NCI-H1092 (cell line): ENCODE measurements at regions not wholly inside any gene's neighbourhood (a gene's known extent, or its start where the extent isn't known, plus 50 kb on each side); places are given as distances from the start of the nearest gene placed in this dataset.

Experiments
- DNase-seq: peaks from one replicate; lab custom pipeline; 2025; lab: John Stamatoyannopoulos, UW

DNA sequence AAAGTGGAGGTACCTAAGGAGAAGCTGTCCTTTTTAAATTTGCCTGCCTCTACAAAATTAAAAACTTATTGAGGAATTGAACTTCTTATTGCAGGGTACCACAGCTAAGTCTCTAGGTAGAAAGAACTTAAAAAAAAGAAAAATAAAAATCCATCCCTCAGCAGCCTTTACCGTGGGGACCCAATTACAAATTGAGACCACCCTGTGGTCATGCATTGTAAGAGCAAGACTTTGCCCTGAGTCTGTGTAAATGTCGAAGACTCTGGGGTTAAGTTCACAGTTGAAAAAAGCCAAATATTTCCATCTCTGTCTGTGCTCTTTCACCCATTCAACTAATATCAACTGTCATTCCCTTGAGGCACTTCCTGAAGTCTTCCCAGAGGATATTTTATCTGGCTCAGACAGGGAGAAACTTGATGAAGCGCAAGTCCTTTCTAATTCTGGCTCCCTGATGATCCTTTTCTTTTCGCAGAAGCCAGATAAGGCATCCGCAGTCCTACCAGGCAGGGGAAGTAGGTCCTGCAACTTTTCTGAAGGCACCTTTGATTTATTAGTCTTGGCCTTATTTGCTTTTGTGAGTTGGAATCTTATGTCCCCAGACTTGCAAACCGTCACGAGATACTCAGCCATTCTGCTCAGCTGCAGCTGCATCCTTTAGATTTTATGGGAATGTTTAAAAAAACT lies 323.8 kb upstream of the WWC1 start:
- DNase-seq: no peak

DNA sequence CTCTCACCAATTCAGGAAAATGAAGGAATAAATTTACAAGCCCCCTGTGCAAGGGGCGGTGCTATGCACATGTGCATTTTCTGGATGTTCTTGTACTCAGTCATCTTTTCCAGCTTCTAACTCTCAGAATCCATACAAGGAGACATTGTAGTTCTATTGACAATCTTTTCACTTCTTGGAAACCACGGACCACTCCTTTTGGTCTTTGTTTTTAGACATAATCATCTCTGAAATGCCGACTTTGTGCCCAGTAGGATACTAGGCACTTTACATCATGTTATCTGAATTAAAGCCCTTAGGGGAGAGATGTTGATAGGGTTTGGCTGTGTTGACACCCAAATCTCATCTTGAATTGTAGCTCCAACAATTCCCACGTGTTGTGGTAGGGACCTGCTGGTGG lies 322.6 kb upstream of the WWC1 start:
- no peak for DNase-seq

GRCh38 chr5:167969998-167970397 lies 321.4 kb upstream of the WWC1 start:
- no peak for DNase-seq

DNA sequence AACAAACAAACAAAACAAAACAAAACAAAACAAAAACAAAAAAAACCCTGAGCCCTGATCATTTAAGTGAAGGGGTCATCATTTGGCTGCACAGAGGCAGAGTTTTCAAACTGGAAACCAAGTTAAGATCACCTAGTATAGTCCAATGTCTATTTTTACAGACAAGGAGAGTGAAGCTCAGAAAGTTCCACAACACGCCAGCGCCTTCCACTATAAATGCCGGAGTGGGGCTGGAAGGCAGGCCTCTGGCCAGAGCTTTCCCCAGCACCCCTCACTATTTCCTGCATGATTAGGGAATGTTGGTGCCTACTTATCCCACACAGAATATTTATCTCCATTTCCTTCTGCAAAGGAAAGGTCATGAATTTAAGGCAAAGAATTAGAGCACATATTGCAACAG lies 319.7 kb upstream of the WWC1 start:
- DNase-seq: no peak

DNA sequence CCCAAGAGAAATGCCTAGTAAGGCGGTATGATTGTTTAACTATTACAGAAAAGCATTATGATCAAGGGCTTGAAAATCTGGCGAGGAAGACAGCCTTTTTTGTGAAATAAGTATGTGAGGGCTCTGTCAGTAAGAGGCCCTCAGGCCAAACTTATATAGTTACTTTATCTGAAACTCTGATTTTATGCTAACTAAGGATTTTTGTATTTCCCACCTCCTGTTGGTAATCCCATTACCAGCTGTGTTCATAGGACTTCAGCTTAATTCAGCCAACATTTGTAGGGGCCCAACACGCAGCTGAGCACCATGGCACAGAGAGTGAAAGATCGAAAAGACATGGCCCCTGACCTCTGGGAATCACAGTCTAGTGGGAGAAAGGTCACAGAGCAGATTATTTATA lies 318.3 kb upstream of the WWC1 start:
- DNase-seq: no peak

DNA sequence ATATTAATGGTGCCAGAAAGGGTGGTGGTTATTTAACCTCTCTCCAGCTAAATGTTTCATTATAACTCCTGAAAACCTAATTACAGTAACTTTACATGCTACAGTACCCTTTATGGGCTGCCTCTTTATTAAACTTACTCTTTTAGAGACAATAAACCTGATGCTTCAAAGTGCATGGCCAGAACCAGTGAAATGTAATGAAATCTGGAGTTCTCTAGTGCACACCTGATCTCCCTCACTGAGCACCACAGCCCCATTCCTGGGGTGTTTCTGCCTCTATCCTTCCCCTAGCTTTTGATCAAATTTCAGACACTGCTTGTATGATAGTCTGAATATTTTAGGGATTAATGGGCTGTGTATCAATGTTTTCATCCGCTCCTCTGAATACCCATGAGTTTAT lies 306.5 kb upstream of the WWC1 start:
- DNase-seq: no peak

DNA sequence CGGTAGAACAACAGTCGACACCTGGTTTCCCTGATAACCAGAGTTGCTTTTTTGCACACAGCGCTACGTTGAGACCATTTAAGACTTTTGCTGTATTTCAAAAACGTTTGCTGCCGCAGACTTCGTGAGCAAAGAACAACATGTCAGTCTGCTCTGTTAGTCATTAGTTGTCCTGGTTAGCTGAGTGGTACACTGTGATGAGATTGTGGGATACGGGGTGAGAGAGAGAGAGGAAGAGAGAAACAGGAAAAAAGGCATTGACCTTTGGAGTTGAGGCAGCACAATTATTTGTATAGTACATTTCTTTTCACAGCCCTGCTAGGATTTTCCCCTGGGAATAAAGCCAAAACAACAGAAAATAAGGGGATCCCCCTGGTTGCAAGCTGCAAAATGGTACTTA lies 306.1 kb upstream of the WWC1 start:
- no peak for DNase-seq

GRCh38 chr5:167987490-167988280 lies 303.8 kb upstream of the WWC1 start:
- DNase-seq: no peak

- no peak for DNase-seq
These were observed 298.6 kb upstream of the WWC1 start for GRCh38 chr5:167992868-167993267.

DNA sequence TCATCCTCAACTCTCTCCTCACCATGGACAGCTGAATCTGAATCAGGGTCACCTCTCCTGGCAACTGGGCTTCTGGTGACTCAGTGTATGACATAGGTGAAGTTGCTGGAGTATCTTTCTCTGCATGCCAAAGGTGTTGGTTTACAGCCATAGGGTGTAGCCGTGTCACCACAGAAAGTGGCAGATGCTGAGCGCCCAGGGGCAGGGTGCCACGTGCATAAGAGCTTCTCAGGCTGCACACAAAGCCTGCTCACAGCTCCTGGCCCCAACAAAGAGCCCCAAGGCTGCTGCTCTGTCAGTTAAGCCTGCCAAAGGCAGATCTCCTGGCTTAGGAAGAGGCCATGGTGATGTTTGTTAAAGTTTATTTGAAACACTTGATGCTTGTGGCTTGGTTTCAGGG lies 297.7 kb upstream of the WWC1 start:
- DNase-seq: no peak

DNA sequence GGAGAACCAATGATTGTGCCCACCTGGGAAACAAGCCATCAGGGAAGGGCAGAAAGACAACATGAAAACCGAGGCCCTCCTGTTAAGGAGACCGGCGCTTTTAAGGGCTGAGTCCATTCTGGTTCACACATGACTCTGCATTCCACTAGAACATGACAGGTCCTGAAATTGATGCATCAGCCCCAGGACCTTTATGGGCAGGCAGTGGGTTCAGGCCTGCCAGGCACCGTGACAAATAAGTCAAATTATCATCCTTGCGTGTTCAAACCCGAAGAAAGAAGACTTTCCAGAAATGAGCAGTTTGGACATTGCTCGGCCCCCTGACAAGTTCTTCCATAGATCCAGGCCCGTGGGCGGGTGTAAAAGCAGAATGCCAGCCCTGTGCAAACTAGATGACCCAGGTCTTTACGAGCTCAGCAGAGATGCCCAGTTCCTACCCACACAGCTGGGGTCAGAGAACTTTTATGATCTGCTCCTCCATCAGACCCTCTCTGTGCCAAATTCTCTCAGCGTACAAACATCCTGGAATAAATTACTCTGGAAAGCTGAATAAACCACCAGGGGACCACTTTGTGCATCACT lies 295.5 kb upstream of the WWC1 start:
- no peak for DNase-seq

DNA sequence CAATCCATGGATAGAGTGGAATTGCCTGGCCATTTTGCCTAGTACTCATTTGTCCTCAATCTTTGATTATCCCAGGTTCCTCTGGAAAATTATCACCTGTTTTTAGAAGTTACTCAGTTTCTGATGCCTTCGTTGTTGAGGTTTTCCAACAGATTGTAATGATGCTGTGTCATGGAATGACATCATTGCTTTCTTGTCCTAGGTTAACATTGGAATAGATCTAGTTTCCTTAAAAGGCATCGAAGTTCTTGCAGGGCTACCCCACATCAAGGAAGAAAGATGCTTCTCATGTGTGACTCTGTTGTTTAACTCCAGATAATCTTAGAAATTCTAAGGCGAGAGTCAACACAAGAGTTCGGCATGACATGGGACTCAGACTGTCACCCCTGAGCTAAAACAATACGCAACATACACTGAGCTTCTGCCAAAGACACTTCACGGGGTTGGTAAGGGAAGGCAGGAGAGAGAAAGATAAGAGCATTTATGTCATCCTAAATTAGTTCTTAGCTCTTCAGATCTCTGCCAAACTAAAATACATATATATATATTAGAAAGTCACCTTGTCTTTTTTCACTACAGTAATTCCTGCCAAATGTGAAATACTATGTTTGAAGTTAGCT lies 293.2 kb upstream of the WWC1 start:
- no peak for DNase-seq

DNA sequence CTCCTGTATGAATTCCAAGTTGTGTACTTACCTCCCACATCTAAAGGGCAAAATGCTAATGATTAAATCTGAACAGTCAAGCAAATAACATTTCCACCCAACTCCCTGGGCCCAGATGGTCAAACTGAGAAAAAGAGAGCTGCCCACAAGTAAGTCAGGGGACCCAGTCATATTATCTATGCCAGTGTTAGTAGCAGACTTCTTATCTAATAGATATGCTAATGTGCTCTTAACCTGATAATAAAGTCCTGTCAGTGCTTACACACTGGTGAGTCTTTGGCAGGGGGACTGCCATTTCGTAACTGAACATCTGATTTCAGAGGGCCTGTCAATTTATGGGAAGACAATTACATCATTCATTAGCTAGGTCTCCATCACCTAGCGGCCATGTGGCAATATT lies 292.3 kb upstream of the WWC1 start:
- DNase-seq: no peak

GRCh38 chr5:168001318-168001717 lies 290.1 kb upstream of the WWC1 start:
- no peak for DNase-seq

DNA sequence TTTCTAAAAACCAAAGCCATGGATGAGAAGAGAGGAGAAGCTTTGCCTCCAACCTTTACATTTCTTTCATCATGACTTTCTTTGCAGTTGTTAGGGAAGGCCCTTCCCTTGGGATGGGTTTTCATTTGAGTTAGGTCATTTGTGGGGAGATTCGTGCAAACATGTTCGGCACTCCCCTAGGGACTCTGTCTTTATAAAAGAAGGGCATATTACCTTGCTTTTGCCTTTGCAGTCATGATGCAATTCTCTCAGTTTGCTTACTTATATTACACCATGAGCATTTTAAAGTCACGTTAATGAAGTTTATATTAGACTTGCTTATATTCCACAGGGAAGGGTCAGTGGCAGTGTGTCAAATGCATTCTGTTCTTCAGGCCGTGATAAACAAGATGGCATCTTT lies 289.3 kb upstream of the WWC1 start:
- no peak for DNase-seq

DNA sequence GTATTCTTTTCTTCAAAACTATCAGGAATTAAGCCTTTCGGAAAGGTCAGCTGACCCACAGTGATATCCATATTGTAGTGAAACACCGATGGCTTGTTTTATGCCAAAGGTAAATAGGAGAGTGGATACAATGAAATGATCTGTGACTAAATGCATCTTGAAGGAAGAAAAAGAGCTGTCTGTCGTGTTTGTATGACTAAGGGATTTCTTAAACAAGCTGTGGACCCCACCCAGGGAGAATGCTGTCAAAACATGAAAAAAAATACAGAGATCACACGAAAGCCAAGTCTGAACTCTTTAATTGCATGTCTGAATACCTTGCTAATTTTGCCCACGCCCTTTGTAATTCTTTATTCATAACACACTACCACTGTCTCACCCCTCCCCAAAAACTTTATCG lies 286.4 kb upstream of the WWC1 start:
- no peak for DNase-seq

DNA sequence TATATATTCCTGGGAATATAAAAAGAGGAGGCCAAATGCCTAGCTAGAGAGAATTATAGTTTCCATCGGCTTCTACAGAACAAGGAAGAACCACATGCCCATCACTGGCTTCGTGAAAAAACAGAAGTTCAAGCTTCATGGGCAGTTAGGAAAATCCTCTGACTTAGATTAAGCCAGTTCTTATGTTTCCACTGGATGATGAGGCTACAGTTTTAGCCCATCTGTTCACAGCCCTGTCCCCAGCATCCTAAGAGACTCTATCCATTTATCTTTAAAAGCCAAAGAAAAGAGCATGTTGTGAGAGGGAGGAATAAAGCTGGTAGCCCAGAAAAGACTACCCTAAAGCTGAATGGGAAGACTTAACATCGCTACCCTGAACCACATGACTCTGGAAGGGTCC lies 285.5 kb upstream of the WWC1 start:
- no peak for DNase-seq

GRCh38 chr5:168006456-168007130 lies 284.9 kb upstream of the WWC1 start:
- DNase-seq: no peak

- no peak for DNase-seq
These were observed 284.2 kb upstream of the WWC1 start for GRCh38 chr5:168007286-168007685.

- no peak for DNase-seq
These were observed 282.9 kb upstream of the WWC1 start for GRCh38 chr5:168008555-168008954.

- DNase-seq: no peak
These were observed 280.3 kb upstream of the WWC1 start for GRCh38 chr5:168011096-168011495.

DNA sequence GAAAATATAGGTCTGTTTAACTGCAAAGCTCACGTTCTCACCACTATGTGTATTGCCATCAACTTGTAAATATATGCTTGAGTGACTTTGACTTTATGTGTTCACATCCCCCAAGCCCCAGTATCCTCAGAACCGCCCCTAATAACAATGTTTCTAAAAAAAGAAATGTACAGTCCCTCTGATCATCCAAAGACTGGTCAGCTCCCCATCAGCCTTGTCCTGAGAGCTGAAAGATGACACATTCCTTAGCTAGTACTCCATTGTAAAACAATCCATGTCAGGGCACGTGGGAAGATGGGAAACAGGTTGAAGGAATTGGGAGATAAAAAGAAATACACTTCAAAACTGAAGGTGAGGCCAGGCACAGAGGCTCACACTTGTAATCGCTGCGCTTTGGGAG lies 279.4 kb upstream of the WWC1 start:
- DNase-seq: no peak
